OCI-LY1 (cell line): ENCODE measurements at regions not wholly inside any gene's neighbourhood (a gene's known extent, or its start where the extent isn't known, plus 50 kb on each side); places are given as distances from the start of the nearest gene placed in this dataset.

ENCODE experiments used
- H2AFZ ChIP-seq: fragments of 200-600 bp; sonication (generic), shearing (Covaris generic); 2 replicates; pipeline ENCODE4 v1.6.0; 2014; ENCODE audit warnings: antibody characterized with exemption, mild to moderate bottlenecking, low read length
- H3F3A ChIP-seq: fragments of 200-600 bp; sonication (generic), shearing (Covaris generic); 2 replicates; pipeline ENCODE4 v1.6.0; 2014; ENCODE audit warnings: mild to moderate bottlenecking, antibody characterized with exemption, low read length, moderate library complexity; ENCODE audit not compliant: insufficient read depth
- H3K27ac ChIP-seq: fragments of 200-600 bp; sonication (generic); 2 replicates; pipeline ENCODE4 v1.5.1; 2014; ENCODE audit warnings: low read length, mixed run types, mild to moderate bottlenecking, low read depth; ENCODE audit not compliant: poor library complexity, severe bottlenecking
- H3K27me3 ChIP-seq: fragments of 200-600 bp; sonication (generic); 2 replicates; pipeline ENCODE4 v1.6.0; 2014; ENCODE audit warnings: antibody characterized with exemption, mild to moderate bottlenecking, low read length, moderate library complexity; ENCODE audit not compliant: insufficient read depth
- H3K36me3 ChIP-seq: fragments of 200-600 bp; sonication (generic); 2 replicates; pipeline ENCODE4 v1.6.1; 2014; ENCODE audit warnings: mild to moderate bottlenecking, antibody characterized with exemption, low read length, moderate library complexity, mixed read lengths; ENCODE audit not compliant: insufficient read depth
- H3K4me1 ChIP-seq: fragments of 200-600 bp; sonication (generic); 2 replicates; pipeline ENCODE4 v1.5.1; 2014; ENCODE audit warnings: mild to moderate bottlenecking, low read length, moderate library complexity; ENCODE audit not compliant: insufficient read depth, severe bottlenecking
- H3K4me2 ChIP-seq: fragments of 200-600 bp; sonication (generic), shearing (Covaris generic); 2 replicates; pipeline ENCODE4 v1.6.1; 2014; ENCODE audit warnings: low read length
- H3K4me3 ChIP-seq: fragments of 200-600 bp; sonication (generic); 2 replicates; pipeline ENCODE4 v1.5.1; 2014; ENCODE audit warnings: low read length, low read depth, mild to moderate bottlenecking, mixed read lengths; ENCODE audit not compliant: poor library complexity, severe bottlenecking
- H3K79me2 ChIP-seq: fragments of 200-600 bp; shearing (Covaris generic); 2 replicates; pipeline ENCODE4 v1.6.1; 2016; ENCODE audit warnings: mixed run types, low read length, mixed read lengths; ENCODE audit not compliant: insufficient read depth
- H3K9ac ChIP-seq: fragments of 200-600 bp; sonication (generic), shearing (Covaris generic); 2 replicates; pipeline ENCODE4 v1.6.1; 2014; ENCODE audit warnings: mild to moderate bottlenecking, low read length, mixed read lengths
- H3K9me2 ChIP-seq: fragments of 200-600 bp; sonication (generic), shearing (Covaris generic); 2 replicates; pipeline ENCODE4 v1.6.1; 2014; ENCODE audit warnings: low read depth, mild to moderate bottlenecking, low read length, mixed read lengths
- H3K9me3 ChIP-seq: fragments of 200-600 bp; shearing (Covaris generic); 2 replicates; pipeline ENCODE4 v1.6.1; 2014; ENCODE audit warnings: low read length, mixed read lengths
- H4K20me1 ChIP-seq: fragments of 200-600 bp; sonication (generic), shearing (Covaris generic); 2 replicates; pipeline ENCODE4 v1.6.0; 2016; ENCODE audit warnings: mild to moderate bottlenecking, low read length; ENCODE audit not compliant: insufficient read depth
- CTCF ChIP-seq: fragments of 200-600 bp; sonication (generic), shearing (Covaris generic); IDR thresholded peaks from 2 replicates; pipeline ENCODE4 v1.5.1; 2017; ENCODE audit warnings: mild to moderate bottlenecking, antibody characterized with exemption, low read length, moderate library complexity, mixed read lengths
- EZH2 ChIP-seq: fragments of 200-600 bp; sonication (generic), shearing (Covaris generic); IDR thresholded peaks from 2 replicates; pipeline ENCODE4 v1.8.0; 2017; ENCODE audit warnings: borderline replicate concordance, mixed run types, mild to moderate bottlenecking, antibody characterized with exemption, low read length, moderate library complexity, mixed read lengths

GRCh38 chr5:120955795-120956194 is 491.7 kb downstream of the PRR16 start:
- H3K9ac ChIP-seq, result no peak overlapping the region
- H3F3A ChIP-seq, result no peaks in the 10 kb centered on the region
- H2AFZ ChIP-seq, result no peak overlapping the region
- H3K4me1 ChIP-seq, result no peaks in the 10 kb centered on the region
- no peaks in the 10 kb centered on the region for H3K79me2 ChIP-seq
- no peak overlapping the region for H3K4me3 ChIP-seq
- no peaks in the 10 kb centered on the region for H3K9me2 ChIP-seq
- no peak overlapping the region for H3K27ac ChIP-seq
- no peaks in the 10 kb centered on the region for H3K36me3 ChIP-seq
- H3K9me3 ChIP-seq, result peaks cover 4% of the 10 kb centered on the region; the same call in 1 of the 2 replicates
- TF ChIP-seq CTCF (no peak), EZH2 (no peak)
- H3K27me3 ChIP-seq, result no peaks in the 10 kb centered on the region
- no peak overlapping the region for H3K4me2 ChIP-seq
- H4K20me1 ChIP-seq, result no peaks in the 10 kb centered on the region

GRCh38 chr5:120958877-120959485 is 494.9 kb downstream of the PRR16 start:
- Histone ChIP-seq H3K9me3 (no peaks in the 10 kb centered on the region), H3K27ac (no peak overlapping the region), H3K36me3 (no peaks in the 10 kb centered on the region), H3K4me1 (no peaks in the 10 kb centered on the region), H4K20me1 (no peaks in the 10 kb centered on the region), H3K4me2 (no peak overlapping the region), H2AFZ (no peak overlapping the region), H3K27me3 (no peaks in the 10 kb centered on the region), H3K9ac (no peak overlapping the region), H3F3A (no peaks in the 10 kb centered on the region), H3K4me3 (no peak overlapping the region), H3K9me2 (no peaks in the 10 kb centered on the region), H3K79me2 (no peaks in the 10 kb centered on the region)
- no peak for TF ChIP-seq CTCF
- TF ChIP-seq EZH2, result no peak

- Histone ChIP-seq H3K9me3 (no peaks in the 10 kb centered on the region), H3F3A (no peaks in the 10 kb centered on the region), H3K9me2 (no peaks in the 10 kb centered on the region)
Observed at GRCh38 chr5:120960510-120960909, 496.4 kb downstream of the PRR16 start.

More at GRCh38 chr5:120960510-120960909, 496.4 kb downstream of the PRR16 start:
- no peak for TF ChIP-seq CTCF
- no peak for TF ChIP-seq EZH2
- H3K79me2 ChIP-seq, result no peaks in the 10 kb centered on the region
- no peaks in the 10 kb centered on the region for H3K4me1 ChIP-seq
- H4K20me1 ChIP-seq, result no peaks in the 10 kb centered on the region
- H3K4me2 ChIP-seq, result no peak overlapping the region
- no peak overlapping the region for H3K27ac ChIP-seq
- no peak overlapping the region for H2AFZ ChIP-seq
- no peaks in the 10 kb centered on the region for H3K36me3 ChIP-seq
- H3K27me3 ChIP-seq, result no peaks in the 10 kb centered on the region
- no peak overlapping the region for H3K4me3 ChIP-seq
- H3K9ac ChIP-seq, result no peak overlapping the region
